Omental fat pad (tissue), 3 donors: ENCODE measurements at regions not wholly inside any gene's neighbourhood (a gene's known extent, or its start where the extent isn't known, plus 50 kb on each side); places are given as distances from the start of the nearest gene placed in this dataset.

ENCODE experiments used
- ATAC-seq: fragments of 150-250 bp; one replicate; pipeline ENCODE4 v1.9.1; 2016; ENCODE audit warnings: mild to moderate bottlenecking, moderate library complexity; ENCODE audit not compliant: low FRiP score
- DNase-seq: peaks from one replicate; pipeline ENCODE4 v3.0.0-alpha.2; 2019; ENCODE audit warnings: low spot score
- TF ChIP-seq, protein P1 (sequence below), 3 donors: fragments of 450-650 bp; IDR thresholded peaks; one replicate each; pipeline ENCODE4 v1.5.1; 2016 to 2017; ENCODE audit warnings: antibody characterized with exemption in 3 of 3, mild to moderate bottlenecking in 3 of 3, moderate library complexity in 2 of 3

DNA sequence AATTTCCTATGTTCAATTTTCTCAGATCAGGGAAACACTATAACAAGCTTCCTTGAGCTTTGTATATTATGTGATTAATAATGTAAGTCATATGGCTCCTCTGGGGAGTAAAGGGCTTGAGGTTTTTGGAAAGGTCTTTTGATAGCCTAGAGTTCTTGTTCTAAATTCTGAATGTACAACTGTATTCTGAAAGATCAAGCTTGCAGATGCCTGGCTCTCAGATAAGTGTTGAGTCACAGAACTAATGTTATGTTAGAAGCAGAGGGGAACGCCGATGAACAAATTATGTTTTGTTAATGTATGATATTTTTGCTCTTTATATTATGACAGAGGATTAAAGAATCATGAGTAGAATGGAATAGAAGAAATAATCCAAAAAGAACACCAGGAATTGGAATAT, 170.1 kb downstream of the RPRM start:
- TF ChIP-seq, protein P1, sequence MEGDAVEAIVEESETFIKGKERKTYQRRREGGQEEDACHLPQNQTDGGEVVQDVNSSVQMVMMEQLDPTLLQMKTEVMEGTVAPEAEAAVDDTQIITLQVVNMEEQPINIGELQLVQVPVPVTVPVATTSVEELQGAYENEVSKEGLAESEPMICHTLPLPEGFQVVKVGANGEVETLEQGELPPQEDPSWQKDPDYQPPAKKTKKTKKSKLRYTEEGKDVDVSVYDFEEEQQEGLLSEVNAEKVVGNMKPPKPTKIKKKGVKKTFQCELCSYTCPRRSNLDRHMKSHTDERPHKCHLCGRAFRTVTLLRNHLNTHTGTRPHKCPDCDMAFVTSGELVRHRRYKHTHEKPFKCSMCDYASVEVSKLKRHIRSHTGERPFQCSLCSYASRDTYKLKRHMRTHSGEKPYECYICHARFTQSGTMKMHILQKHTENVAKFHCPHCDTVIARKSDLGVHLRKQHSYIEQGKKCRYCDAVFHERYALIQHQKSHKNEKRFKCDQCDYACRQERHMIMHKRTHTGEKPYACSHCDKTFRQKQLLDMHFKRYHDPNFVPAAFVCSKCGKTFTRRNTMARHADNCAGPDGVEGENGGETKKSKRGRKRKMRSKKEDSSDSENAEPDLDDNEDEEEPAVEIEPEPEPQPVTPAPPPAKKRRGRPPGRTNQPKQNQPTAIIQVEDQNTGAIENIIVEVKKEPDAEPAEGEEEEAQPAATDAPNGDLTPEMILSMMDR (IDR thresholded peaks at IDR 0.05) = no peak
- DNase-seq = no peak
- ATAC-seq = no peak

DNA sequence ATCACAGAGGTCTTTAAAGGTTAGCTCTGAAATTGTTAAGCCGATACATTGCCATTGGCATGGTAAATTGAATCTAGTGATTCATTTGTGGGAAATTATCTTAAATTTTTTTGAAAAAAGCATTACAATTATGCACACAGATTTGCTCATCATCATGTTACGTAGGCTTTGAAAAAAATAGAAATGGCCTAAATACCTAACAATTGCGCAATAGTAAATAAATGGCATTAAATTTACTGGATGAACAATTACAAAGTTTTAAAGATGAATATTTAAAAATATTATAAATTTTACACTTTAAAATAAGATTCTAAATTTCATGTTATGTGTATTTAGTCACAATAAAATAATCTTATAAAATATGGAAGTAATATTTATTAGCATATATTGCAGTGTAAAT, 171.3 kb downstream of the RPRM start:
- DNase-seq (no peak), ATAC-seq (no peak)
- TF ChIP-seq, protein P1 (IDR thresholded peaks at IDR 0.05) = no peak

DNA sequence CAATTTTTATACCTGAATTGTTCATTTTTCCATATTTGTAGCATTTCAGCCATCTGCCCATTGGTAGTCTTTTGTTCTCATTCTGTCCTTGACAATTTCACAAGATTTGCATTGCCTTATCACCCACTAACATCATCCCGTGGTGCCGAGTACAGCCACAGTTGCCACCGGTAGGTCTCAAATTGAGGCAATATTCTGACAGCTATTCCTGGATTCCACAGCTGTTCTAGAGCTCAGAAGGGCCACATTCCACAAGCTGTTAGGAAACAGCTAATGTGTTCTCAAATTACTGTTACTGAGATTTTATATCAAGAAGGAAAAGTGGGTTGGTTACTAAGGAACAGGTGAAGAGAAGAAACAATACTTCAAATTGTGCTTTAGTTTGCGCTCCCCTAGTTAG, 178.8 kb downstream of the RPRM start:
- ATAC-seq (no peak), DNase-seq (no peak)
- TF ChIP-seq, protein P1 (IDR thresholded peaks at IDR 0.05) = no peak

DNA sequence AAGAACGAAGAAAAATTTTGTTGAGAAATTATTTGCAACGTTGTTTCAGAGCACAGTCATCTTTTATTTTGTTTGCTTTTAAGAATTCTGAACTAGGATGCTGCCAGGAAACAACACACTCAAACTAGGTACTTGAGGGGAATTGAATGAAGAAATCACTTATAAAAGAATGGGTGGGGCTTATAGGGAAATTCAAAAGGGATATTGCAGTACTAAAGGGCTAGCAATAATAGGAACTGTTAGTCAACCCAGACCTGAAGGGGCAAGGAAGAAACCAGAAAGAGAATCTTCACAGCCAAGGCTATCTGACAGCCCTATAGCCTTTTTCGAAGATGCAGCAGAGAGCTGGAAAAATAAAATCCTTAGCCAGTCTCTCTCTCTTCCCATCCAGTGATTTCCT, 179.3 kb downstream of the RPRM start:
- no peak for ATAC-seq
- TF ChIP-seq, protein P1 (IDR thresholded peaks at IDR 0.05) = no peak
- no peak for DNase-seq

DNA sequence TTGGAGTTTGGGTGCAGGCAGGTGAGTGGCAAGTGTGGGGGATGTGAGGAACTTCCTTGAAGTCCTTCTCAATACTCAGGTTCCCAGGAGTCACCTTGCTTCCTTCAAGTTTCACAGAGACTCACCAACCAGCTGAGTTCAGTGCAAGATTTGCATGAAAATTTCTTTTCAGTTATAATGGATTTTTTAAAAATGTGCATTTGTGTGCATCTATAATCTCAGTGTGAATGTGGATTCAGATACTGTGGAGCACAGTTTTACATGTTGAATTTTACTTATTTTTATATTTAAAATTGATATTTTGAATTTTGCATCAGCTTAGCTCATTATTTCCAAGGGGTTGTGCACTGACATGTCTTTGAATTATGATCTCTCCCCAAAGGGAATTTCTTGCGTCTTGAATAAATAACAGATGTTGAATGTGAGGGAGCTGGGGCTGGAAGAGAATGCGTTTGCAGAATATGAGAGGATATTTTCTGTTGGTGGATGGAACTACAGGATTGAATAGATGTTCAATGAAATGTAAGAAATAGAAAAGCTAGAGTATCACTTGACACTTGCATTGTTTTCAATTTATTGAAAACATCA, 184.3 kb downstream of the RPRM start:
- TF ChIP-seq, protein P1 (IDR thresholded peaks at IDR 0.05) = no peak
- no peak for DNase-seq
- no peak for ATAC-seq

DNA sequence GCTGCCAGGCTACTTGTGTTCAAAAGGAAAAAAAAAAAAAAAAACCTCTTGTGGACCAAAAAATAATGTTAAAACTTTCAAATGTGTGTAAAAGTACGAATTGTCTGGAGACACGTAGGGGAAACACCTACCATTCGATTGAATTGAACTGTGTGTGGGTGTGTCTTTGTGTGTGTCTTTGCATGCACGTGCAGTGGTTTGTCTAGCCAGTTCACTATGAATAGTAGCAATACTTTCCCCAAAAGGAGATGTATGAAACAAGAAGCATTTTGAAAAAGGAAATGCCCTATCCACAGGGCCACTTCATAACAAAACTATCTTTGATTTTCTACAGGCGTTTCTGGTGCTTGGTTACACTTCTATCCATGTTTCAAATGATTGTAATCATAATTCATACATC, 186.8 kb downstream of the RPRM start:
- ATAC-seq (no peak), DNase-seq (no peak)
- TF ChIP-seq, protein P1 (IDR thresholded peaks at IDR 0.05) = no peak

DNA sequence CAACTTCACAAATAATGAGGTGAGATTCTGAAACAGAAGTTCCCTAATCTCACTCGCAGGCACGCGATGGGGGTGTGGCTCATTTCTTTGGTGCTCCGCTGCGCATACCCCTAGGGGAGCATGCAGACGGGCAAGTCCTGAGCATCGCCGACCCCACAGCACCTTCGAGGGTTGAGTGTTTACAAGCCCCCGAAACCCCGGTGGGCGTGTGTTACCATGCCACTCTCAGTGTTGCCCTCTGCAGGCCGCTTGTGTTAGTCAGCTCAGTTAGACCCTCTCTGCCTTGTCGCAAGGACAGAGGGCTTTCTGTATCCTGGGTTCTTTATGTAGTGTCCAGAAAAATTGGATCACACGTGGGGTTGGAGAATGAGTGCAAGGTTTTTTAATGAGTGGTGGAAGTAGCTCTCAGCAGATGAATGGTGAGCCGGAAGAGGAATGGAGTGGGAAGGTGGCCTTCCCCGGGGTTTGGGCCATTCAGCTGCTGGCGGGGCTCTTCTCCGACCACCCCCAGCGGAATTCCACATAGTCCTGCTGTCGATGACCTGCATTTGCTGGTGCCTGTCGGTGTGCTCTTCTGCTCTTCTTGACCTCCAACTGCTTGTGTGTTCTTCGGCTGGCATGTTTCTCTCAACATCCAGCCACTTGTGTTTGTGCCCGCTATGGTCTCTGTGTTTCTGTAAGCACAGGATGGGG, 191.3 kb downstream of the RPRM start:
- DNase-seq (no peak), ATAC-seq (no peak)
- TF ChIP-seq, protein P1 (IDR thresholded peaks at IDR 0.05) = no peak
